Panc1 (cell line): ENCODE measurements at regions not wholly inside any gene's neighbourhood (a gene's known extent, or its start where the extent isn't known, plus 50 kb on each side); places are given as distances from the start of the nearest gene placed in this dataset.

Source experiments
- ATAC-seq: fragments of 200-7000 bp; cut with Tn5 transposase; 2 replicates; pipeline ENCODE4 v1.9.1; 2020; ENCODE audit warnings: mild to moderate bottlenecking, moderate library complexity
- BruUV-seq: library from RNA; stranded (reverse); fragments of 400-500 nt; replicated peaks from 2 replicates; lab custom pipeline; 2021; lab: Mats Ljungman, UMichigan
- CTCF ChIA-PET: fragments of 300-600 bp; sonication (Branson Sonifier 250); formaldehyde crosslinking; loops from one replicate; lab custom pipeline; 2022; ENCODE audit warnings: antibody characterized with exemption; lab: Charles Lee
- POLR2A ChIA-PET: fragments of 300-600 bp; sonication (Branson Sonifier 250); formaldehyde crosslinking; loops from one replicate; lab custom pipeline; 2022; ENCODE audit warnings: antibody characterized with exemption; lab: Charles Lee
- DNase-seq: peaks from one replicate; pipeline ENCODE4 v3.0.0-alpha.2; 2010; ENCODE audit warnings: low read depth, low spot score
- H3K27ac ChIP-seq: 2 replicates; pipeline ENCODE4 v1.5.1; 2011; ENCODE audit warnings: mild to moderate bottlenecking, low read length, inconsistent platforms
- H3K27me3 ChIP-seq: fragments of 200-500 bp; sonication (Bioruptor generic); 2 replicates; pipeline ENCODE4 v1.6.0; 2014; ENCODE audit warnings: low read length, inconsistent platforms; ENCODE audit not compliant: control insufficient read depth, insufficient read depth
- H3K36me3 ChIP-seq: fragments of 200-500 bp; sonication (Bioruptor generic); 2 replicates; pipeline ENCODE4 v1.5.1; 2014; ENCODE audit warnings: inconsistent platforms, mild to moderate bottlenecking, low read length, moderate library complexity; ENCODE audit not compliant: control insufficient read depth, insufficient read depth
- H3K4me1 ChIP-seq: 2 replicates; pipeline ENCODE4 v1.5.1; 2011; ENCODE audit warnings: inconsistent platforms, mild to moderate bottlenecking, low read length, moderate library complexity; ENCODE audit not compliant: control insufficient read depth, insufficient read depth
- H3K4me3 ChIP-seq, 2 experiments: 2 replicates each; pipeline ENCODE4 v1.5.1; 2011 to 2012; ENCODE audit warnings: low read depth in 2 of 2, low read length in 2 of 2, mild to moderate bottlenecking in 2 of 2, inconsistent platforms in 1 of 2, moderate library complexity in 1 of 2
- H3K9me3 ChIP-seq: fragments of 200-500 bp; sonication (Bioruptor generic); 2 replicates; pipeline ENCODE4 v1.5.1; 2014; ENCODE audit warnings: low read depth, mild to moderate bottlenecking, inconsistent platforms, low read length, moderate library complexity; ENCODE audit not compliant: control insufficient read depth, insufficient read depth
- CTCF ChIP-seq: fragments of 450-650 bp; IDR thresholded peaks from 2 replicates; pipeline ENCODE4 v1.5.1; 2017; ENCODE audit warnings: mild to moderate bottlenecking
- POLR2AphosphoS5 ChIP-seq: IDR thresholded peaks from 2 replicates; pipeline ENCODE4 v1.6.1; 2012; ENCODE audit warnings: mild to moderate bottlenecking, low read depth, low read length, moderate library complexity
- SIN3A ChIP-seq: IDR thresholded peaks from 2 replicates; pipeline ENCODE4 v1.6.1; 2012; ENCODE audit warnings: low read depth, mild to moderate bottlenecking, low read length, moderate library complexity, borderline replicate concordance; ENCODE audit not compliant: insufficient read depth
- TCF7L2 ChIP-seq: IDR thresholded peaks from 2 replicates; pipeline ENCODE4 v1.6.1; 2011; ENCODE audit warnings: mild to moderate bottlenecking, low read depth, low read length, inconsistent platforms
- in situ Hi-C: cut with HindIII; loops from 2 replicates; pipeline ENCODE4 v1.10.0; 2016; ENCODE audit warnings: low sequenced_read_pairs, low pct_unique_long_range_greater_than_20kb
- intact Hi-C: fragments of 100-400 bp; cut with micrococcal nuclease; formaldehyde crosslinking; loops from one replicate; pipeline ENCODE4 v1.10.0; 2022; ENCODE audit not compliant: unreplicated experiment
- TF ChIP-seq, protein P1 (sequence below), 2 experiments: IDR thresholded peaks; 2 replicates each; pipeline ENCODE4 v1.6.1; 2011 to 2012; ENCODE audit warnings: low read depth in 2 of 2, control low read depth in 1 of 2, low read length in 1 of 2, mild to moderate bottlenecking in 1 of 2, moderate library complexity in 1 of 2; ENCODE audit not compliant: insufficient read depth in 1 of 2

- Histone ChIP-seq H3K4me1 (peaks cover 40% of the 10 kb centered on the region), H3K27ac (peak overlapping the region; percentile 19), H3K9me3 (no peaks in the 10 kb centered on the region), H3K4me3 (no peak overlapping the region), H3K36me3 (no peaks in the 10 kb centered on the region), H3K27me3 (no peaks in the 10 kb centered on the region)
- intact Hi-C loops (loop anchor here (10.0 kb wide), 1 partner anchor 211 kb away; no protein-coding TSS in a partner anchor), in situ Hi-C loops (no loop called here)
- BruUV-seq = no TSS peak
- CTCF ChIA-PET = no interaction called here
- no peak for TF ChIP-seq POLR2AphosphoS5
- TF ChIP-seq CTCF = no peak
- TF ChIP-seq, protein P1, sequence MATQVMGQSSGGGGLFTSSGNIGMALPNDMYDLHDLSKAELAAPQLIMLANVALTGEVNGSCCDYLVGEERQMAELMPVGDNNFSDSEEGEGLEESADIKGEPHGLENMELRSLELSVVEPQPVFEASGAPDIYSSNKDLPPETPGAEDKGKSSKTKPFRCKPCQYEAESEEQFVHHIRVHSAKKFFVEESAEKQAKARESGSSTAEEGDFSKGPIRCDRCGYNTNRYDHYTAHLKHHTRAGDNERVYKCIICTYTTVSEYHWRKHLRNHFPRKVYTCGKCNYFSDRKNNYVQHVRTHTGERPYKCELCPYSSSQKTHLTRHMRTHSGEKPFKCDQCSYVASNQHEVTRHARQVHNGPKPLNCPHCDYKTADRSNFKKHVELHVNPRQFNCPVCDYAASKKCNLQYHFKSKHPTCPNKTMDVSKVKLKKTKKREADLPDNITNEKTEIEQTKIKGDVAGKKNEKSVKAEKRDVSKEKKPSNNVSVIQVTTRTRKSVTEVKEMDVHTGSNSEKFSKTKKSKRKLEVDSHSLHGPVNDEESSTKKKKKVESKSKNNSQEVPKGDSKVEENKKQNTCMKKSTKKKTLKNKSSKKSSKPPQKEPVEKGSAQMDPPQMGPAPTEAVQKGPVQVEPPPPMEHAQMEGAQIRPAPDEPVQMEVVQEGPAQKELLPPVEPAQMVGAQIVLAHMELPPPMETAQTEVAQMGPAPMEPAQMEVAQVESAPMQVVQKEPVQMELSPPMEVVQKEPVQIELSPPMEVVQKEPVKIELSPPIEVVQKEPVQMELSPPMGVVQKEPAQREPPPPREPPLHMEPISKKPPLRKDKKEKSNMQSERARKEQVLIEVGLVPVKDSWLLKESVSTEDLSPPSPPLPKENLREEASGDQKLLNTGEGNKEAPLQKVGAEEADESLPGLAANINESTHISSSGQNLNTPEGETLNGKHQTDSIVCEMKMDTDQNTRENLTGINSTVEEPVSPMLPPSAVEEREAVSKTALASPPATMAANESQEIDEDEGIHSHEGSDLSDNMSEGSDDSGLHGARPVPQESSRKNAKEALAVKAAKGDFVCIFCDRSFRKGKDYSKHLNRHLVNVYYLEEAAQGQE (IDR thresholded peaks at IDR 0.05; ENCODE audit: insufficient read depth in 1 of 2, low read depth in 2 of 2, low read length in 1 of 2) = no peak
- TF ChIP-seq SIN3A = no peak
- no peak for TF ChIP-seq TCF7L2
- POLR2A ChIA-PET = interaction anchor here (0.6 to 1.4 kb wide), 2 partner anchors 64 to 69 kb away, joined by 3 to 9 read pairs; no protein-coding TSS in a partner anchor
- DNase-seq = no peak
- no peak for ATAC-seq
Measured at GRCh38 chr5:91315701-91316100, 67.4 kb downstream of the ARRDC3 start.

DNA sequence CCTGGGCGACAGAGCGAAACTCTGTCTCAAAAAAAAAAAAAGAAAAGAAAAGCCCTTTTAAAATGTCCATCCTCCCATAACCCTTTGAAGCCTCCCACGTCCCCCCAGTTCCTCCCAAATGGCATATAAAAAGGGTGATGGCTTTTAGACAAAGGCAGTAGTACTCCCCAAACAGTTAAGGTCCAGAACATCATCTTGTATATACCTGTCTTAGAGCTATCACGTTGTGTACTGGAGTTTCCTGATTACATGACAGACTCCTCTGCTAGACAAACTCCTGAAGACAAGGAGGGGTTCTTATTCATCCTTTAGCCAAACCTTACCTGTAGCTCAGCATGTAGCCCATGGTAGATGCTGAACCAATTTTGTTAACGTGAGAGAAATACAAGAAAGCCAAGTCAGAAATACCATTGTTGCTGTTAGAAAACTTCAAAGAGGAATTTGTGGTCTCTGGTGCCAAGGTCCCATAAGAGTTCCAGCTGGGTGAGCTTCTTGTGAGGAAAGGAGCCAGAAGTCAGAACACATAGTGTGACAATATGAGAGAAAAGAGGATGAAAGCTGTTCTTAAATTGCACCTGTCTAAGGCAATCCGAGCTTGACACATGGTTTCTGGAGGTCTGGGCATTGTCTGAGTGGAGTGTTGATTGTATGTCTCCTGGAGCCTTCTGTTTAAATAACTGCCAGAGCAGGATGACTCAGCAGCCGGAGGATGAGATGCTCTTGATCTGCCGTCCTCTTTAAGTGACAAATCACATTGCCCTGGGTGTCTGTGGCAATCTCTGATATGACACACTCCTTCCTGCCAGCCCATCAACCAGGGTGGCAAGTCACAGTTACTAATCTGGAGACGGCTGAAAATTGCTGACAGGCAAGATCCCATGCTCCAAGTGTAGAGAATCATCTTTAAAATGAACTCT is 69.1 kb downstream of the ARRDC3 start:
- no peaks in the 10 kb centered on the region for H3K9me3 ChIP-seq
- ChIA-PET CTCF (no interaction called here), POLR2A (interaction anchor here (0.5 to 0.7 kb wide), 2 partner anchors 66 to 93 kb away, joined by 3 to 5 read pairs; no protein-coding TSS in a partner anchor)
- DNase-seq (peak; percentile 99), ATAC-seq (peak; percentile 78)
- peak overlapping the region; percentile 91 for H3K27ac ChIP-seq
- H3K36me3 ChIP-seq = no peaks in the 10 kb centered on the region
- intact Hi-C loops = loop anchor here (5.0 to 10.0 kb wide), 2 partner anchors 68 to 209 kb away; partner anchors contain the start of gene ARRDC3
- H3K4me3 ChIP-seq = peak overlapping the region in 1 of 2 experiments; percentile 36; a peak in 2 of 4 replicates
- peaks cover 44% of the 10 kb centered on the region for H3K4me1 ChIP-seq
- no peak for TF ChIP-seq CTCF
- peak; percentile 67 for TF ChIP-seq POLR2AphosphoS5
- TF ChIP-seq, protein P1 (IDR thresholded peaks at IDR 0.05; ENCODE audit: insufficient read depth in 1 of 2, low read depth in 2 of 2, low read length in 1 of 2) = no peak
- TF ChIP-seq SIN3A = no peak
- TF ChIP-seq TCF7L2 = peak; percentile 90
- H3K27me3 ChIP-seq = no peaks in the 10 kb centered on the region
- BruUV-seq = TSS peak; percentile 98
- in situ Hi-C loops = no loop called here
